ENCODE measurements at regions not wholly inside any gene's neighbourhood (a gene's known extent, or its start where the extent isn't known, plus 50 kb on each side); places are given as distances from the start of the nearest gene placed in this dataset.

DNA sequence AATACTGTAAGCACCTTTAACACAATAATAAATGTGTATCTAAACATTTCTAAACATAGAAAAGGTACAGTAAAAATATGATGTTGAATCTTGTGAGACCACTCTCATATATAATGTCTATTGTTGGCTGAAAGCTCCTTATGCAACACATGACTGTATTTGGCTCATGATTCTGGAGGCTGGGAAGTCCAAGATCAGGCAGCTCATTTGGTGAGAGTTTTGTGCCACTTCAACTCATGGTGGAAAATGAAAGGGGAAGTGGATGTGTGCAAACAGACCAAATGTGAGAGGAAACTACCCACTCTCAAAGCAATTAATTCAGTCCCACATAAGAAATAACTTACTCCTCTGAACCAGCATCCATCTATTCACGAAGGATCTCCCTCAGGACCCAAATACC lies 257.7 kb upstream of the OPRM1 start:
- Histone ChIP-seq H3K4me1 (peaks cover 0 to under 1% (median 0%) of the 10 kb centered on the region in 4 donors), H3K9me3 (no peaks in the 10 kb centered on the region), H3K27me3 (no peaks in the 10 kb centered on the region), H3K4me3 (no peak overlapping the region), H3K36me3 (no peaks in the 10 kb centered on the region), H3K27ac (no peak overlapping the region)
- no peak for TF ChIP-seq POLR2A (IDR thresholded peaks at IDR 0.05)
- DNase-seq: no peak

DNA sequence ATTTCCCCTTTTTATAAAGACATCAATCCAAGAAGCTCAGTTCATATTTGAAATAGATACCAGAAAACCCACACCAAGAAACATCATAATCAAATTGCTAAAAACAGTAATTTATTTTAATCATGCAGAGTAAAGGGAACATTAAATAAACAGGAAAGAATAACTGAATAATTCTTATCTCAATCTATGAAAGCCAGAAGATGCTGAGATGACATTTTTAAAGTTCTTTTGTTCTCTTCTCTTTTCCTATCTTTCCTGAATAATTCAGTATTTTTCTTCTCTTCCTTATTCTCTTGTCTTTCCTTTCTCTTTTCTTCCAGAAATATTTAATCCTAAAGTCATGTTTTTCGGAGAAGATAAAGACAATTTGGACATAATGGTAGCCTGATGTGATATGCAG lies 259.0 kb upstream of the OPRM1 start:
- DNase-seq: no peak
- H3K9me3 ChIP-seq: no peaks in the 10 kb centered on the region
- H3K4me3 ChIP-seq: no peak overlapping the region
- no peaks in the 10 kb centered on the region for H3K4me1 ChIP-seq
- no peak overlapping the region for H3K27ac ChIP-seq
- H3K36me3 ChIP-seq: no peaks in the 10 kb centered on the region
- TF ChIP-seq, protein P1, sequence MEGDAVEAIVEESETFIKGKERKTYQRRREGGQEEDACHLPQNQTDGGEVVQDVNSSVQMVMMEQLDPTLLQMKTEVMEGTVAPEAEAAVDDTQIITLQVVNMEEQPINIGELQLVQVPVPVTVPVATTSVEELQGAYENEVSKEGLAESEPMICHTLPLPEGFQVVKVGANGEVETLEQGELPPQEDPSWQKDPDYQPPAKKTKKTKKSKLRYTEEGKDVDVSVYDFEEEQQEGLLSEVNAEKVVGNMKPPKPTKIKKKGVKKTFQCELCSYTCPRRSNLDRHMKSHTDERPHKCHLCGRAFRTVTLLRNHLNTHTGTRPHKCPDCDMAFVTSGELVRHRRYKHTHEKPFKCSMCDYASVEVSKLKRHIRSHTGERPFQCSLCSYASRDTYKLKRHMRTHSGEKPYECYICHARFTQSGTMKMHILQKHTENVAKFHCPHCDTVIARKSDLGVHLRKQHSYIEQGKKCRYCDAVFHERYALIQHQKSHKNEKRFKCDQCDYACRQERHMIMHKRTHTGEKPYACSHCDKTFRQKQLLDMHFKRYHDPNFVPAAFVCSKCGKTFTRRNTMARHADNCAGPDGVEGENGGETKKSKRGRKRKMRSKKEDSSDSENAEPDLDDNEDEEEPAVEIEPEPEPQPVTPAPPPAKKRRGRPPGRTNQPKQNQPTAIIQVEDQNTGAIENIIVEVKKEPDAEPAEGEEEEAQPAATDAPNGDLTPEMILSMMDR (IDR thresholded peaks at IDR 0.05): no peak
- TF ChIP-seq POLR2A (IDR thresholded peaks at IDR 0.05): no peak
- H3K27me3 ChIP-seq: no peaks in the 10 kb centered on the region

DNA sequence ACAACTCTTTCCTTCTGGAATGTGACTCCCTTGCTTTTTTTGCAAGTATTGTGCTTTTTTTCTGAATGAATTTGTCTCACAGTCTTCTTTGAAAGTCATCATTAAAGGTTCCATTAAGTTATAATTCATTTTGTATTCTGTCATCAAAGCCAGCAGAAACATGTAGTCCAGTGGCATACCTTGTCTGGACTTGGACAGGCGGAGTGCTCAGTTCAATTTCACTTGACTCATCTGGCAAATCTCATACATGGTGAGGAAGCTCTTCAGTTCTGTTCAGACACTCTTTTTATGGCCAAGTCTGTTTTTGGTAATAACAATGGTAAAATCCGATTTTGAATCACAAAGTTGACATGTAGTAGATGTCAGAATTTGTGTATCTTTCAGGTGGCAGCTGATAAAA lies 260.8 kb upstream of the OPRM1 start:
- TF ChIP-seq, protein P1 (IDR thresholded peaks at IDR 0.05): no peak
- no peak for TF ChIP-seq POLR2A (IDR thresholded peaks at IDR 0.05)
- no peaks in the 10 kb centered on the region for H3K4me1 ChIP-seq
- H3K36me3 ChIP-seq: no peaks in the 10 kb centered on the region
- no peaks in the 10 kb centered on the region for H3K9me3 ChIP-seq
- no peak overlapping the region for H3K27ac ChIP-seq
- DNase-seq: no peak
- H3K27me3 ChIP-seq: no peaks in the 10 kb centered on the region
- H3K4me3 ChIP-seq: no peak overlapping the region

DNA sequence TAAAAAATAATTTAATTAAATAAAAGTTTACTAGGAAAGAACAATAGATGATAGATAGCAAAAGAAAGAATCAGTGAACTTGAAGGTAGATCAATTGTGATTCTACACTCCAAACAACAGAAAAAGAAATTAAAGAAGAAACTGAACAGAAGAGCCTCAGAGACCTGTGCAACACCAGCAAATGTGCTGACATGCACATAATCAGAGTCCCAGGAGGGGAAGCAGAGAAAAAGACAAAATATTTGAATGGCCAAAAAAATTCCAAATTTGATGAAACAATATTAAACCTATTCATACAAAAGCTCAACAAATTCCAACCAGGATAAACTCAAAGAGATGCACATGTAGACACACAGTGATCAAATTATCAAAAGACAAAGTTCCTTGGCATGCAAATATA lies 267.5 kb upstream of the OPRM1 start:
- TF ChIP-seq, protein P1 (IDR thresholded peaks at IDR 0.05): no peak
- no peak for TF ChIP-seq POLR2A (IDR thresholded peaks at IDR 0.05)
- no peak overlapping the region for H3K27ac ChIP-seq
- H3K36me3 ChIP-seq: no peaks in the 10 kb centered on the region
- H3K27me3 ChIP-seq: no peaks in the 10 kb centered on the region
- H3K4me1 ChIP-seq: no peaks in the 10 kb centered on the region
- H3K9me3 ChIP-seq: no peaks in the 10 kb centered on the region
- no peak overlapping the region for H3K4me3 ChIP-seq
- no peak for DNase-seq

DNA sequence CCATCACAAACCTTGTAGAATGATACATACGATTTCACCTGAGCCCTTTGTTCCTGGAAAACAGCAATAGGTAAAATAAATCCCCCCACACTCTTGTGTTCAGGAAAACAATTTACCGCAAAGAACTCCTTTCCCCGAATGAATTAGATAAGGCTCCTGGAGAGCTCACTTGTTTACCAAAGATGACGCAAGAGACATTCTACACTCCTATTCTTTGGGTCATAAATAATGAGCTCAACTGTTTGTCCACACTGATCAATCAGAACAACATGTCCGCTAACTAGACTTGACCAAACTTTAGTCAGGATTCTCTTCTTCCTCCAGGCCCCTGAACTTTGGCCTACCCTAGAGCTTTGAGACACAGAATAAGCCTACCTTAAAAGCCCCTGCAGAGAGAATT lies 271.9 kb upstream of the OPRM1 start:
- no peak overlapping the region for H3K27ac ChIP-seq
- TF ChIP-seq POLR2A (IDR thresholded peaks at IDR 0.05): no peak
- TF ChIP-seq, protein P1 (IDR thresholded peaks at IDR 0.05): no peak
- H3K4me3 ChIP-seq: no peak overlapping the region
- H3K36me3 ChIP-seq: no peaks in the 10 kb centered on the region
- H3K27me3 ChIP-seq: no peaks in the 10 kb centered on the region
- no peaks in the 10 kb centered on the region for H3K4me1 ChIP-seq
- no peaks in the 10 kb centered on the region for H3K9me3 ChIP-seq
- no peak for DNase-seq

DNA sequence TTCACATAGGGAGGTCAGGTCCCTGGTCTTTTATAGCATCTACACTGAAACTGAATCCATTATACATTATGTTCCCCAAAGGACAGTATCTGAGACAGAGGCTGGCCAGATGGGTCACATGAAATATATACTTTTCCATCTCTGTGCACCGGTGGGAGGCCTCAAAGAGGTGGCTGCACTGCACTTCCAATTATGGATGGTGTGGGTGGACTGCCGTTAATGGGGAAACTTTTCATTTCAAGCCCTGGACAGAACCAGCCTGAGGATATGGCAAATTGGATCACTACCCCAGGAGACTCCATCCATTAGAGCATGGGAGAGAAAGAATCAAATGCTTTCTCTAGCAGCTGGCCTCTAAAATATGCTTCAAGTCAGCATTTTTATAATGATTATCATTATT lies 280.5 kb upstream of the OPRM1 start:
- TF ChIP-seq POLR2A (IDR thresholded peaks at IDR 0.05): no peak
- TF ChIP-seq, protein P1 (IDR thresholded peaks at IDR 0.05): no peak
- Histone ChIP-seq H3K27ac (no peak overlapping the region), H3K9me3 (no peaks in the 10 kb centered on the region), H3K4me1 (no peaks in the 10 kb centered on the region), H3K36me3 (no peaks in the 10 kb centered on the region), H3K4me3 (no peak overlapping the region), H3K27me3 (no peaks in the 10 kb centered on the region)
- no peak for DNase-seq
